ENCODE measurements at regions not wholly inside any gene's neighbourhood (a gene's known extent, or its start where the extent isn't known, plus 50 kb on each side); places are given as distances from the start of the nearest gene placed in this dataset.

DNA sequence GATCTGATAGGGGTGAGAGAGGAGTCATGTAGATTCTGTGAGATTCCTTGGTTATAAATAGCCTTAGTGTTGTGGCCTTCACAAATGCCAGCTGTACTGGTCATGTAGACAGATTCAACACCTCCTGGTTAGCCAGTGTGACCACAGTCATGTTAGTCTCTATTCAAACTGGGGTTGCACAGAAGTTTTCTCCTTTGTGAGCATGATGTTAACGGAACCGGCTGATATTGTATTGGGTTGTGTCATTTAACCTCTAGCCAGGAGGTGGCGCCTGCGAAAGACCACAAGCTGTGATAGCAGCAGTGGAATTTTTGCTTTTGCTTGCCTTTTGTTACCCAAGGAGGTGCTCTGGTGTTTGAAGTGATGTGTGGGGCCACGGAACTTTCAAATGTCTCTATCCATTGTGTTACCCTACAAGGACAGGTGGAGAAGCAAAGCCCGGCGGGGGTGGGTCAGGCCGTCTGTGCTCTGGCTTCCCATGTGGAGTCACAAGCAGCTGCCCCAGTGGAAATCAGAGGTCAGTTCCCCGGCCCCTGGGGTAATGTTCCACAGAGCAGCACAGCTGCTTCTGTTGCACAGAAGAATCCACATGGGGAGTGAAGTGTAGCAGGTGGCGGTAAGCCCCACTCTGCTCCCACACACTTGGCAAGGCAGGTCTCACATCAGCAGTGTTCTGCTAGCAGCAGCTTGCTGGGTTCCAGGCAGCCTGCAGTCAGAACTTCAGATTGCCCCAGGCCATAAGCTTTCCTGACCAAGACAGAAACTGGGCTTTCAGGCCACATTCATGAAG is 112.6 kb downstream of the ADAMTS1 start:
- H3K9me3 ChIP-seq, result no peaks in the 10 kb centered on the region
- 39 to 50% methylated on average over 5 to 10 of the region's 10 CpGs for WGBS, 2 donors
- intact Hi-C loops (cut with DNase I; ENCODE audit: low total_unique reads), result no loop called here

DNA sequence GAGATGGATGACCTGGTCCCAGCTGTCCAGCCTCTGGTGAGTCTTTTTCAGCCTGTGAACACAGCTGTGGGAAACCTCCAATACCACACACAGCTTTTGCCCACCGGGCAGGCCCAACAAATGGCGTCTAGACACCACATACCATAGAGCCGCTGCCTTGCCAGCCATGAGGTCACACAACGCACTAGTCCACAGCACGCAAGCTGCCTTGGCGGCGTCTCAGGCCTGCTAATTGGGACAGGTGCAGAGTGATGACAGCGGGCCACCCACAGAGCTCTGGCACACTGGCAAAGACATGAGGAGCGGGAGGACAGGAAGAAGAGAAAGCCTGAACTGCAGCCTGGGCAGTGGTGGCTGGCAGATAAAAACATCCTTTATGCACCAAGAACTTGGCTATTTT is 125.5 kb downstream of the ADAMTS1 start:
- H3K27me3 ChIP-seq, result no peaks in the 10 kb centered on the region
- no peak overlapping the region for H3K27ac ChIP-seq
- no peak for TF ChIP-seq POLR2A (IDR thresholded peaks at IDR 0.05)
- TF ChIP-seq, protein P1, sequence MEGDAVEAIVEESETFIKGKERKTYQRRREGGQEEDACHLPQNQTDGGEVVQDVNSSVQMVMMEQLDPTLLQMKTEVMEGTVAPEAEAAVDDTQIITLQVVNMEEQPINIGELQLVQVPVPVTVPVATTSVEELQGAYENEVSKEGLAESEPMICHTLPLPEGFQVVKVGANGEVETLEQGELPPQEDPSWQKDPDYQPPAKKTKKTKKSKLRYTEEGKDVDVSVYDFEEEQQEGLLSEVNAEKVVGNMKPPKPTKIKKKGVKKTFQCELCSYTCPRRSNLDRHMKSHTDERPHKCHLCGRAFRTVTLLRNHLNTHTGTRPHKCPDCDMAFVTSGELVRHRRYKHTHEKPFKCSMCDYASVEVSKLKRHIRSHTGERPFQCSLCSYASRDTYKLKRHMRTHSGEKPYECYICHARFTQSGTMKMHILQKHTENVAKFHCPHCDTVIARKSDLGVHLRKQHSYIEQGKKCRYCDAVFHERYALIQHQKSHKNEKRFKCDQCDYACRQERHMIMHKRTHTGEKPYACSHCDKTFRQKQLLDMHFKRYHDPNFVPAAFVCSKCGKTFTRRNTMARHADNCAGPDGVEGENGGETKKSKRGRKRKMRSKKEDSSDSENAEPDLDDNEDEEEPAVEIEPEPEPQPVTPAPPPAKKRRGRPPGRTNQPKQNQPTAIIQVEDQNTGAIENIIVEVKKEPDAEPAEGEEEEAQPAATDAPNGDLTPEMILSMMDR (IDR thresholded peaks at IDR 0.05), result no peak
- DNase-seq, result no peak
- H3K9me3 ChIP-seq, result no peaks in the 10 kb centered on the region
- 79% methylated on average over 9 of the region's 9 CpGs for WGBS, 2 donors
- H3K4me3 ChIP-seq, result no peak overlapping the region
- H3K36me3 ChIP-seq (ENCODE audit: low read depth, missing control alignments), result no peaks in the 10 kb centered on the region
- intact Hi-C loops (cut with DNase I; ENCODE audit: low total_unique reads), result loop anchor here (10.0 kb wide), 1 partner anchor 835 kb away; no protein-coding TSS in a partner anchor
- H3K4me1 ChIP-seq, result no peaks in the 10 kb centered on the region

More for the DNA sequence above, 112.6 kb downstream of the ADAMTS1 start:
- Histone ChIP-seq H3K4me1 (no peaks in the 10 kb centered on the region), H3K36me3 (ENCODE audit: low read depth, missing control alignments) (no peaks in the 10 kb centered on the region), H3K27ac (no peak overlapping the region), H3K4me3 (no peak overlapping the region), H3K27me3 (no peaks in the 10 kb centered on the region)
- DNase-seq, result peak; percentile 72
- TF ChIP-seq POLR2A (IDR thresholded peaks at IDR 0.05), result no peak
- TF ChIP-seq, protein P1 (IDR thresholded peaks at IDR 0.05), result peak in 2 of 3 experiments; percentile 47 to 59

DNA sequence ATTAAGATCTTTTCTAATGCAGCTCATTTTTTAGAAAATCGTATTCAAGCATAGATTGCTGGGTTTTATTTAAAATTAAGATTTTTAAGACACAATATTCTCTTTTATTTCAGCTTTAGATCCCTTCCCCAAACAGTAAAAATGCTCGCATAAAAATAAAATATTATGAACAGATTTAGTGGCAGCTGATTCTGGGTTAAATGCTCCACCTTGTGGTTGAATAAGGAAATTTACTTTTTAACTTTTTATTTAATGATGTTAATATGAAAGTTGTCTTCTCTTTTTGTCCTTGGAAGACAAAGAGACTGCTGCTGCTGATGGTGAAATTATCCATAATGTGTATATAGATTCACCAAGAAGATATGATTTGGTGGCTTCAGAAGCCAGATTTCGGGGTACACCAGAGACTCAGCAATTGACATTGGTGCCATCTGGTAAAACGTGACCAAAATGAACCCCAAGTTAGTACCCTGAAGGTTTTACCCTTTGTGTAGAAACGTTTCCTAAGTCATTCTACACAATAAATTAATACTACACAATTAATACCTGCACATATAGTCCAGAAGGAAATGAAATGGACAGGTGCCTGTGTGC is 128.0 kb downstream of the ADAMTS1 start:
- no peak for DNase-seq
- H3K36me3 ChIP-seq (ENCODE audit: low read depth, missing control alignments), result no peaks in the 10 kb centered on the region
- intact Hi-C loops (cut with DNase I; ENCODE audit: low total_unique reads), result loop anchor here (10.0 kb wide), 1 partner anchor 832 kb away; no protein-coding TSS in a partner anchor
- no peak overlapping the region for H3K27ac ChIP-seq
- H3K27me3 ChIP-seq, result no peaks in the 10 kb centered on the region
- H3K9me3 ChIP-seq, result no peaks in the 10 kb centered on the region
- WGBS, 2 donors, result 35 to 40% methylated on average over 5 of the region's 5 CpGs
- no peaks in the 10 kb centered on the region for H3K4me1 ChIP-seq
- H3K4me3 ChIP-seq, result no peak overlapping the region
- TF ChIP-seq, protein P1 (IDR thresholded peaks at IDR 0.05), result peak; percentile 36 to 75 (median 55)
- no peak for TF ChIP-seq POLR2A (IDR thresholded peaks at IDR 0.05)

DNA sequence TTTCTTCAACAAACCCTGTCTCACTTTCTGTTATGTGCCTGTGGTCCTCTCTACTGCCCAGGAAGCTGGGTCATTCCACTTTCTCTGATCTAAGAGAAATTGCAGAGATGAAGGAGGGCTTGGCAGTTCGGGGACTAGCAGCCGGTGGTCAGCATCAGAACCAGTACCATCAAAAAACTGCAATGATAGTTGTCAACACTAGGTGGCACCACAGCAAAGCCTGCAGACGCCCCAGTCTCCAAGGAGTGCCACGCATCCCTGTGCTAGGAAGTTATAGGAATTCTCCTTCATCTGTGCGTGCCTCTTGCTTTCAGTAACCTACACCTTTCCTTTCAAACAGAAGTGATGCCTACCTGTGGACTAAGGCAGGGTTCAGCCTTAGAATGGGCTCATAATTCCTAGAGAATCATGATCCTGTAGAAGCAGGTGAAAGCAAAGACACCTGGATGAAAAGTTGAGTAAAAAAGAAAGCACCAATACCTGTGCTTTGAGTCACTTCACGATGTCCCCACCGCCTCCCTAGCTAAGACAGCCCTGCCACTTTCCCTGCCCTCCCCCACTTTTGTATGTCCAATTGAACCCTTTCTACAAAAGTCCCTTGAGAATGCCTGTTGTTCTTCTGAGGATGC is 129.2 kb downstream of the ADAMTS1 start:
- H3K9me3 ChIP-seq, result no peaks in the 10 kb centered on the region
- no peaks in the 10 kb centered on the region for H3K4me1 ChIP-seq
- intact Hi-C loops (cut with DNase I; ENCODE audit: low total_unique reads), result loop anchor here (10.0 kb wide), 1 partner anchor 831 kb away; no protein-coding TSS in a partner anchor
- H3K36me3 ChIP-seq (ENCODE audit: low read depth, missing control alignments), result no peaks in the 10 kb centered on the region
- DNase-seq, result peak; percentile 76
- no peak overlapping the region for H3K4me3 ChIP-seq
- H3K27me3 ChIP-seq, result no peaks in the 10 kb centered on the region
- no peak overlapping the region for H3K27ac ChIP-seq
- TF ChIP-seq, protein P1 (IDR thresholded peaks at IDR 0.05), result peak; percentile 45 to 80 (median 63)
- TF ChIP-seq POLR2A (IDR thresholded peaks at IDR 0.05), result no peak
- WGBS, 2 donors, result 12 to 23% methylated on average over 7 of the region's 7 CpGs
